Suppressor macrophage (primary cell): ENCODE measurements at regions not wholly inside any gene's neighbourhood (a gene's known extent, or its start where the extent isn't known, plus 50 kb on each side); places are given as distances from the start of the nearest gene placed in this dataset.
A peak's percentile ranks its signal among the peaks of the same experiment; 100 is the strongest.
"Not testable (repeated sequence)": the region's sequence is repeated elsewhere in the genome, so short reads cannot be mapped to it uniquely, and the experiment has no call there.

Experiments used
- DNase-seq, 4 experiments: peaks; one replicate each; pipeline ENCODE4 v3.0.0-alpha.2; 2020 to 2022

GRCh38 chr4:57832083-57832482, 721.9 kb upstream of the IGFBP7 start:
- no peak for DNase-seq

GRCh38 chr4:57789666-57790065, 679.5 kb upstream of the IGFBP7 start:
- no peak for DNase-seq

- no peak for DNase-seq
Observed at GRCh38 chr4:57777876-57778275, 667.7 kb upstream of the IGFBP7 start.

GRCh38 chr4:57774681-57775080, 664.5 kb upstream of the IGFBP7 start:
- no peak for DNase-seq

GRCh38 chr4:57774171-57774570, 664.0 kb upstream of the IGFBP7 start:
- DNase-seq: no peak

GRCh38 chr4:57766341-57766740, 656.2 kb upstream of the IGFBP7 start:
- DNase-seq: no peak

- DNase-seq: no peak
Observed at GRCh38 chr4:57764856-57765255, 654.7 kb upstream of the IGFBP7 start.

- peak in 2 of 4 experiments; percentile 1 to 6 for DNase-seq
Observed at GRCh38 chr4:57763070-57763469, 652.9 kb upstream of the IGFBP7 start.

- DNase-seq: no peak
Observed at GRCh38 chr4:57740625-57741190, 630.5 kb upstream of the IGFBP7 start.

GRCh38 chr4:57736781-57737180, 626.6 kb upstream of the IGFBP7 start:
- DNase-seq: no peak

GRCh38 chr4:57734104-57734670, 624.0 kb upstream of the IGFBP7 start:
- DNase-seq: no peak

- not testable (repeated sequence) for DNase-seq
Observed at GRCh38 chr4:57729775-57730570, 619.8 kb upstream of the IGFBP7 start.

- no peak for DNase-seq
Observed at GRCh38 chr4:57726154-57726553, 616.0 kb upstream of the IGFBP7 start.

GRCh38 chr4:57719456-57719855, 609.3 kb upstream of the IGFBP7 start:
- DNase-seq: no peak

GRCh38 chr4:57714313-57714712, 604.1 kb upstream of the IGFBP7 start:
- DNase-seq: not testable (repeated sequence)

- no peak for DNase-seq
Observed at GRCh38 chr4:57710053-57710452, 599.9 kb upstream of the IGFBP7 start.

- DNase-seq: no peak
Observed at GRCh38 chr4:57691370-57691769, 581.2 kb upstream of the IGFBP7 start.

- DNase-seq: no peak
Observed at GRCh38 chr4:57689693-57690205, 579.6 kb upstream of the IGFBP7 start.

- no peak for DNase-seq
Observed at GRCh38 chr4:57682275-57682674, 572.1 kb upstream of the IGFBP7 start.

GRCh38 chr4:57679969-57680368, 569.8 kb upstream of the IGFBP7 start:
- DNase-seq: no peak

GRCh38 chr4:57676394-57676793, 566.2 kb upstream of the IGFBP7 start:
- no peak for DNase-seq

GRCh38 chr4:57672846-57673433, 562.8 kb upstream of the IGFBP7 start:
- DNase-seq: no peak

- no peak for DNase-seq
Observed at GRCh38 chr4:57668621-57669020, 558.4 kb upstream of the IGFBP7 start.
